Thoracic aorta (tissue), 2 donors: ENCODE measurements at regions not wholly inside any gene's neighbourhood (a gene's known extent, or its start where the extent isn't known, plus 50 kb on each side); places are given as distances from the start of the nearest gene placed in this dataset.

Experiments used
- ATAC-seq: fragments of 150-250 bp; one replicate; pipeline ENCODE4 v1.8.0; 2017; ENCODE audit warnings: low read depth; ENCODE audit not compliant: insufficient number of reproducible peaks, low FRiP score
- DNase-seq: peaks from one replicate; pipeline ENCODE4 v3.0.0-alpha.2; 2020; ENCODE audit warnings: low spot score
- H3K27ac ChIP-seq, 2 donors: fragments of 200-600 bp; sonication (generic); 1 replicate in 1 of 2; 2 replicates in 1 of 2; pipeline ENCODE4 v1.5.1; 2016; ENCODE audit warnings: mild to moderate bottlenecking in 2 of 2, moderate library complexity in 2 of 2
- H3K27me3 ChIP-seq: fragments of 200-600 bp; sonication (generic); replicated peaks from 2 replicates; pipeline ENCODE4 v1.6.0; 2016; ENCODE audit warnings: mild to moderate bottlenecking; ENCODE audit not compliant: insufficient read depth
- H3K36me3 ChIP-seq: fragments of 200-600 bp; sonication (generic); one replicate; pipeline ENCODE4 v1.5.1; 2016
- H3K4me1 ChIP-seq, 2 donors: fragments of 200-600 bp; sonication (generic); 1 replicate in 1 of 2; 2 replicates in 1 of 2; pipeline versions ENCODE4 v1.5.1 to v1.6.0; 2016; ENCODE audit warnings: low read depth in 2 of 2, mild to moderate bottlenecking in 1 of 2; ENCODE audit not compliant: control insufficient read depth in 1 of 2
- H3K4me3 ChIP-seq: fragments of 200-600 bp; sonication (generic); 2 replicates; pipeline ENCODE4 v1.5.1; 2016; ENCODE audit warnings: mild to moderate bottlenecking
- H3K9me3 ChIP-seq: fragments of 200-600 bp; sonication (generic); 2 replicates; pipeline ENCODE4 v1.5.1; 2016
- CTCF ChIP-seq: fragments of 200-600 bp; sonication (generic); IDR thresholded peaks from one replicate; pipeline ENCODE4 v1.5.1; 2019; ENCODE audit warnings: antibody characterized with exemption

DNA sequence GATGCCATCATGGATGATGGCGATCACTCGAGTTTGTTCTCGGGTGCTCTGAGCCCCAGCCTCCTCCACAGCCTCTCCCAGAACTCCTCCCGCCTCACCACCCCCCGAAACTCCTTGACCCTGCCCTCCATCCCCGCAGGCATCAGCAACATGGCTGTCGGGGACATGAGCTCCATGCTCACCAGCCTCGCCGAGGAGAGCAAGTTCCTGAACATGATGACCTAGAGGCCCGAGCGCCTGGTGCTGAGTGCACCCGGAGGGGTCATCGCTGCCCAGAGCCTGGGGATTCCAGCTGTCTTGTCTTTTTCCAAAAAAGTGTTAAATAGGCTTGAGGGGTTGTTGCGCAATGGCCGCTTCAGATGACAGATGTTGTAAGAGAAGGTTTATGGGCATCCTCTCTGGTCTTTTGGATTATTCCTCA lies 254.8 kb downstream of the GLI2 start:
- Histone ChIP-seq H3K36me3 (peaks cover 19% of the 10 kb centered on the region), H3K9me3 (no peaks in the 10 kb centered on the region), H3K27ac (no peak overlapping the region), H3K4me3 (no peak overlapping the region), H3K4me1 (no peaks in the 10 kb centered on the region), H3K27me3 (no peaks in the 10 kb centered on the region)
- no peak for TF ChIP-seq CTCF
- DNase-seq (no peak), ATAC-seq (no peak)

GRCh38 chr2:120991441-120991840 lies 255.8 kb downstream of the GLI2 start:
- no peak for TF ChIP-seq CTCF
- Histone ChIP-seq H3K27me3 (no peaks in the 10 kb centered on the region), H3K9me3 (no peaks in the 10 kb centered on the region), H3K27ac (no peak overlapping the region), H3K4me1 (no peaks in the 10 kb centered on the region), H3K36me3 (peaks cover 15% of the 10 kb centered on the region), H3K4me3 (no peak overlapping the region)
- ATAC-seq (no peak), DNase-seq (no peak)

GRCh38 chr2:120992791-120993555 lies 257.3 kb downstream of the GLI2 start:
- H3K27ac ChIP-seq = no peak overlapping the region
- no peaks in the 10 kb centered on the region for H3K4me1 ChIP-seq
- H3K4me3 ChIP-seq = no peak overlapping the region
- no peaks in the 10 kb centered on the region for H3K9me3 ChIP-seq
- no peak for DNase-seq
- no peak for TF ChIP-seq CTCF
- H3K36me3 ChIP-seq = peaks cover 9% of the 10 kb centered on the region
- ATAC-seq = no peak
- no peaks in the 10 kb centered on the region for H3K27me3 ChIP-seq

DNA sequence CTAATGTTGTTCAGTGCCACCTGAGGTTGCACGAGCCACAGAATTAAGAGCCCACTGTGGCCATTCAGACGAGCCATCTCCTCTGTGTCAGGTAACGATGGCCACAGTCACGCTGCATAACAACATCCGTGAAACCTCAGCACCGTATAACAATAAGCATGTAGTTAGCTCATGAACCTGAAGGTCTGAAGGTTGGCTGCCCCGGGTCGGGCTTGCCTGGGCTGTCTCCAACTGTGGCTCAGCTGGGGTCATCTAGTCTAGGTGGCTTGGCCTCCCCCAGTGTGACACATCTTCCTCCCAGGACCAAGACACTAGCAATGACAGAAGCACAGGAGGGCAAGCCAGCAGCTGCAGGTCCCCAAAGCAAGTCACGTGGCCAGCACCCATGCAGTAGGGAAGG lies 258.0 kb downstream of the GLI2 start:
- Histone ChIP-seq H3K4me1 (no peaks in the 10 kb centered on the region), H3K9me3 (no peaks in the 10 kb centered on the region), H3K27ac (no peak overlapping the region), H3K4me3 (no peak overlapping the region), H3K27me3 (no peaks in the 10 kb centered on the region), H3K36me3 (peaks cover 7% of the 10 kb centered on the region)
- ATAC-seq (no peak), DNase-seq (no peak)
- TF ChIP-seq CTCF = no peak

DNA sequence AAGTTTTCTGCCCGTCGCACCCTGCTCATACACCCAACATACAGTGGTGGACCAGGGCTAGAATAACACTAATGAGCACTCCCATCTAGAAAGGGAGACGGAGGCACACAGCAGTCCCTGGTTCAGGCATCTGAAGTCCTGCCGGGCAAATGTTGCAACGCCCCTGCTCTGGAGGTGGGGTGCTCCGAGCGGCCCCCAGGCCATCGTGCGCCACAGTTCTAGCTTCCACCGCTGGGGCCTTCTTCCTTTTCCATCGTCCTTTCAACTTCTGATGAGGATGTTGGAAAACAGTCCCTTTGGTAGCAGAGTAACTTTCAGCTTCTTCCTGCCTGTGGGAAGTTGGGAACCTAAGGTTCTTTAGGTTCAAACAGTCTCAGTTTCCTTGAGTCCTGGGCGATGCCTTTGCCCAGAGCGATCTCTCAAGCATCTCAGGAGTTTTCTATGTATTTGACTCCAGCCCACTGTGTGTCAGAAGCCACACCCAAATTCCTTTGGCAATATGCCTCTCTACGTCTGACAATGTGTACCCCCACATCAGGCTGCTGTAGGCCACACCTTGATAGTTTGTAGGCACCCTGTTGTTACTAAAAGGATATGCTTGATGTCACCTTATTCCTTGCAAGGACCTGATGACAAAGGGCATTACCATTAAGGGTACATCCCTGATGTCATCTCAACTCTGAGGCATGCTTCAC lies 258.8 kb downstream of the GLI2 start:
- Histone ChIP-seq H3K27me3 (no peaks in the 10 kb centered on the region), H3K36me3 (peaks cover 7% of the 10 kb centered on the region), H3K4me3 (no peak overlapping the region), H3K27ac (no peak overlapping the region), H3K4me1 (no peaks in the 10 kb centered on the region), H3K9me3 (no peaks in the 10 kb centered on the region)
- no peak for TF ChIP-seq CTCF
- ATAC-seq = no peak
- DNase-seq = no peak
